Esophagus muscularis mucosa (tissue), 4 donors: ENCODE measurements at regions not wholly inside any gene's neighbourhood (a gene's known extent, or its start where the extent isn't known, plus 50 kb on each side); places are given as distances from the start of the nearest gene placed in this dataset.

Experiments
- DNase-seq: peaks from one replicate; pipeline ENCODE4 v3.0.0-alpha.2; 2017; ENCODE audit errors: extremely low spot score
- H3K27ac ChIP-seq, 4 donors: fragments of 200-600 bp; sonication (generic); replicated peaks in 1 of 4; 1 replicate in 3 of 4; 2 replicates in 1 of 4; pipeline ENCODE4 v1.5.1; 2016 to 2019; ENCODE audit warnings: mild to moderate bottlenecking in 1 of 4
- H3K27me3 ChIP-seq, 4 donors: fragments of 200-600 bp; sonication (generic); one replicate each; pipeline versions ENCODE4 v1.5.1 to v1.6.0; 2016 to 2019
- H3K36me3 ChIP-seq, 4 donors: fragments of 200-600 bp; sonication (generic); one replicate each; pipeline ENCODE4 v1.5.1; 2016 to 2019
- H3K4me1 ChIP-seq, 4 donors: fragments of 200-600 bp; sonication (generic); one replicate each; pipeline ENCODE4 v1.5.1; 2016 to 2019
- H3K4me3 ChIP-seq, 4 donors: fragments of 200-600 bp; sonication (generic); 1 replicate in 2 of 4; 2 replicates in 2 of 4; pipeline ENCODE4 v1.5.1; 2016 to 2019; ENCODE audit warnings: mild to moderate bottlenecking in 4 of 4, moderate library complexity in 1 of 4
- H3K9me3 ChIP-seq, 4 donors: fragments of 200-600 bp; sonication (generic); 1 replicate in 3 of 4; 2 replicates in 1 of 4; pipeline ENCODE4 v1.5.1; 2016 to 2019
- CTCF ChIP-seq, 3 experiments: fragments of 200-600 bp in 2 of 3; fragments of 450-650 bp in 1 of 3; sonication (generic) in 2 of 3; IDR thresholded peaks; one replicate each; pipeline ENCODE4 v1.5.1; 2017 to 2019; ENCODE audit warnings: antibody characterized with exemption in 3 of 3, mild to moderate bottlenecking in 2 of 3, moderate library complexity in 1 of 3
- EP300 ChIP-seq: sonication (generic); formaldehyde crosslinking; IDR thresholded peaks from one replicate; pipeline ENCODE4 v1.6.1; 2017; ENCODE audit warnings: antibody characterized with exemption
- POLR2A ChIP-seq: fragments of 450-650 bp; IDR thresholded peaks from one replicate; pipeline ENCODE4 v1.6.1; 2017; ENCODE audit warnings: antibody characterized with exemption, moderate library complexity, mild to moderate bottlenecking, low read depth
- POLR2AphosphoS5 ChIP-seq, 2 donors: sonication (generic); formaldehyde crosslinking; IDR thresholded peaks; one replicate each; pipeline ENCODE4 v1.6.1; 2017; ENCODE audit warnings: antibody characterized with exemption in 2 of 2
- WGBS: methylation state at CpG from one replicate; pipeline ENCODE4 v1.1.5; 2018; 5-methylcytosine and 5-hydroxymethylcytosine counted together
- intact Hi-C: fragments of 100-400 bp; cut with DNase I; formaldehyde crosslinking; loops from one replicate; pipeline ENCODE4 v1.15.1; 2023

- H3K36me3 ChIP-seq, result no peaks in the 10 kb centered on the region
- WGBS, result 82% methylated on average over 1 of the region's 1 CpG
Measured at GRCh38 chr2:122378521-122378920, 623.1 kb downstream of the TSN start.

GRCh38 chr2:122384768-122385333 is 629.4 kb downstream of the TSN start:
- WGBS, result 84% methylated on average over 4 of the region's 4 CpGs

More at GRCh38 chr2:122378521-122378920, 623.1 kb downstream of the TSN start:
- Histone ChIP-seq H3K27me3 (no peaks in the 10 kb centered on the region), H3K27ac (no peak overlapping the region), H3K4me1 (no peaks in the 10 kb centered on the region), H3K9me3 (no peaks in the 10 kb centered on the region), H3K4me3 (no peak overlapping the region)
- no peak for DNase-seq
- TF ChIP-seq POLR2A (no peak), POLR2AphosphoS5 (IDR thresholded peaks at IDR 0.05) (no peak), CTCF (IDR thresholded peaks at IDR 0.05) (no peak), EP300 (no peak)
- intact Hi-C loops, result no loop called here

GRCh38 chr2:122388208-122388607 is 632.8 kb downstream of the TSN start:
- TF ChIP-seq EP300, result no peak
- TF ChIP-seq CTCF (IDR thresholded peaks at IDR 0.05), result no peak
- TF ChIP-seq POLR2A, result no peak
- TF ChIP-seq POLR2AphosphoS5 (IDR thresholded peaks at IDR 0.05), result no peak
- H3K36me3 ChIP-seq, result no peaks in the 10 kb centered on the region
- H3K4me3 ChIP-seq, result no peak overlapping the region
- intact Hi-C loops, result no loop called here
- H3K27me3 ChIP-seq, result no peaks in the 10 kb centered on the region
- no peak overlapping the region for H3K27ac ChIP-seq
- no peak for DNase-seq
- no peaks in the 10 kb centered on the region for H3K4me1 ChIP-seq
- WGBS, result 90% methylated on average over 3 of the region's 3 CpGs
- peaks cover 0 to 19% (median 6%) of the 10 kb centered on the region in 4 donors for H3K9me3 ChIP-seq

More at GRCh38 chr2:122384768-122385333, 629.4 kb downstream of the TSN start:
- H3K27ac ChIP-seq, result no peak overlapping the region
- no peaks in the 10 kb centered on the region for H3K27me3 ChIP-seq
- TF ChIP-seq EP300 (no peak), CTCF (IDR thresholded peaks at IDR 0.05) (no peak), POLR2AphosphoS5 (IDR thresholded peaks at IDR 0.05) (no peak), POLR2A (no peak)
- H3K9me3 ChIP-seq, result peaks cover 0 to 19% (median 6%) of the 10 kb centered on the region in 4 donors
- intact Hi-C loops, result no loop called here
- no peak for DNase-seq
- H3K36me3 ChIP-seq, result no peaks in the 10 kb centered on the region
- H3K4me3 ChIP-seq, result no peak overlapping the region
- H3K4me1 ChIP-seq, result no peaks in the 10 kb centered on the region

GRCh38 chr2:122389694-122390093 is 634.2 kb downstream of the TSN start:
- Histone ChIP-seq H3K4me1 (no peaks in the 10 kb centered on the region), H3K4me3 (no peak overlapping the region), H3K9me3 (peaks cover 0 to 19% (median 6%) of the 10 kb centered on the region in 4 donors), H3K27ac (no peak overlapping the region), H3K36me3 (no peaks in the 10 kb centered on the region), H3K27me3 (no peaks in the 10 kb centered on the region)
- intact Hi-C loops, result no loop called here
- TF ChIP-seq CTCF (IDR thresholded peaks at IDR 0.05) (no peak), POLR2A (no peak), POLR2AphosphoS5 (IDR thresholded peaks at IDR 0.05) (no peak)
- WGBS, result 87% methylated on average over 4 of the region's 4 CpGs
- DNase-seq, result no peak

- no peak for TF ChIP-seq EP300
- no peak for TF ChIP-seq CTCF (IDR thresholded peaks at IDR 0.05)
- no peak for TF ChIP-seq POLR2A
- no peak for TF ChIP-seq POLR2AphosphoS5 (IDR thresholded peaks at IDR 0.05)
- intact Hi-C loops, result no loop called here
- 69% methylated on average over 1 of the region's 1 CpG for WGBS
- Histone ChIP-seq H3K4me3 (no peak overlapping the region), H3K27me3 (no peaks in the 10 kb centered on the region), H3K4me1 (no peaks in the 10 kb centered on the region), H3K27ac (no peak overlapping the region), H3K36me3 (no peaks in the 10 kb centered on the region), H3K9me3 (peaks cover 0 to 19% (median 6%) of the 10 kb centered on the region in 4 donors)
- DNase-seq, result no peak
Measured at GRCh38 chr2:122390406-122390805, 635.0 kb downstream of the TSN start.
